Adrenal gland (tissue), 5 donors: ENCODE measurements at regions not wholly inside any gene's neighbourhood (a gene's known extent, or its start where the extent isn't known, plus 50 kb on each side); places are given as distances from the start of the nearest gene placed in this dataset.

ENCODE experiments used
- CTCF ChIP-seq, 6 experiments: fragments of 450-650 bp in 4 of 6; fragments of 200-600 bp in 2 of 6; sonication (generic) in 1 of 6; IDR thresholded peaks; 1 replicate in 5 of 6; 2 replicates in 1 of 6; pipeline versions ENCODE4 v1.5.1 to v1.8.0; 2016 to 2021; ENCODE audit warnings: antibody characterized with exemption in 6 of 6, mild to moderate bottlenecking in 2 of 6, moderate library complexity in 1 of 6
- POLR2A ChIP-seq, 2 donors: fragments of 450-650 bp; IDR thresholded peaks; one replicate each; pipeline ENCODE4 v1.6.1; 2017; ENCODE audit warnings: antibody characterized with exemption in 2 of 2, mild to moderate bottlenecking in 2 of 2, moderate library complexity in 1 of 2
- donor health status: DM: no; HTN: no; CAD: no.

GRCh38 chr14:35240231-35240630 is 52.0 kb upstream of the PSMA6 start:
- TF ChIP-seq CTCF (IDR thresholded peaks at IDR 0.05) (no peak), POLR2A (IDR thresholded peaks at IDR 0.05) (no peak)
